GM12875 (cell line): ENCODE measurements at regions not wholly inside any gene's neighbourhood (a gene's known extent, or its start where the extent isn't known, plus 50 kb on each side); places are given as distances from the start of the nearest gene placed in this dataset.
"Not testable (repeated sequence)": the region's sequence is repeated elsewhere in the genome, so short reads cannot be mapped to it uniquely, and the experiment has no call there.

Experiments
- H3K4me3 ChIP-seq: one replicate; pipeline ENCODE4 v1.5.1; 2011; ENCODE audit warnings: low read depth, low read length, control low read depth
- CTCF ChIP-seq: IDR thresholded peaks from 2 replicates; pipeline ENCODE4 v1.5.1; 2011; ENCODE audit warnings: low read depth, mild to moderate bottlenecking, control low read depth, inconsistent platforms, low read length, moderate library complexity, borderline replicate concordance; ENCODE audit not compliant: insufficient read depth

- no peak overlapping the region for H3K4me3 ChIP-seq
- TF ChIP-seq CTCF, result no peak
Observed at GRCh38 chr3:27556887-27557286, 72.7 kb upstream of the SLC4A7 start.

GRCh38 chr3:27554706-27555105 is 70.5 kb upstream of the SLC4A7 start:
- no peak for TF ChIP-seq CTCF
- no peak overlapping the region for H3K4me3 ChIP-seq

- H3K4me3 ChIP-seq, result no peak overlapping the region
- TF ChIP-seq CTCF, result no peak
Observed at GRCh38 chr3:27553886-27554540, 69.8 kb upstream of the SLC4A7 start.

GRCh38 chr3:27552708-27553107 is 68.5 kb upstream of the SLC4A7 start:
- not testable (repeated sequence) for H3K4me3 ChIP-seq

GRCh38 chr3:27551413-27551812 is 67.2 kb upstream of the SLC4A7 start:
- H3K4me3 ChIP-seq, result not testable (repeated sequence)

- no peak for TF ChIP-seq CTCF
- no peak overlapping the region for H3K4me3 ChIP-seq
Observed at GRCh38 chr3:27545061-27545460, 60.9 kb upstream of the SLC4A7 start.

GRCh38 chr3:27544372-27544865 is 60.2 kb upstream of the SLC4A7 start:
- TF ChIP-seq CTCF, result no peak
- H3K4me3 ChIP-seq, result no peak overlapping the region

GRCh38 chr3:27542476-27542875 is 58.3 kb upstream of the SLC4A7 start:
- no peak overlapping the region for H3K4me3 ChIP-seq
- no peak for TF ChIP-seq CTCF
